Panc1 (cell line): ENCODE measurements at regions not wholly inside any gene's neighbourhood (a gene's known extent, or its start where the extent isn't known, plus 50 kb on each side); places are given as distances from the start of the nearest gene placed in this dataset.

ENCODE experiments used
- ATAC-seq: fragments of 200-7000 bp; cut with Tn5 transposase; 2 replicates; pipeline ENCODE4 v1.9.1; 2020; ENCODE audit warnings: mild to moderate bottlenecking, moderate library complexity
- BruUV-seq: library from RNA; stranded (reverse); fragments of 400-500 nt; replicated peaks from 2 replicates; lab custom pipeline; 2021; lab: Mats Ljungman, UMichigan
- CTCF ChIA-PET: fragments of 300-600 bp; sonication (Branson Sonifier 250); formaldehyde crosslinking; loops from one replicate; lab custom pipeline; 2022; ENCODE audit warnings: antibody characterized with exemption; lab: Charles Lee
- POLR2A ChIA-PET: fragments of 300-600 bp; sonication (Branson Sonifier 250); formaldehyde crosslinking; loops from one replicate; lab custom pipeline; 2022; ENCODE audit warnings: antibody characterized with exemption; lab: Charles Lee
- DNase-seq: peaks from one replicate; pipeline ENCODE4 v3.0.0-alpha.2; 2010; ENCODE audit warnings: low read depth, low spot score
- H3K27ac ChIP-seq: 2 replicates; pipeline ENCODE4 v1.5.1; 2011; ENCODE audit warnings: mild to moderate bottlenecking, low read length, inconsistent platforms
- H3K27me3 ChIP-seq: fragments of 200-500 bp; sonication (Bioruptor generic); 2 replicates; pipeline ENCODE4 v1.6.0; 2014; ENCODE audit warnings: low read length, inconsistent platforms; ENCODE audit not compliant: control insufficient read depth, insufficient read depth
- H3K36me3 ChIP-seq: fragments of 200-500 bp; sonication (Bioruptor generic); 2 replicates; pipeline ENCODE4 v1.5.1; 2014; ENCODE audit warnings: inconsistent platforms, mild to moderate bottlenecking, low read length, moderate library complexity; ENCODE audit not compliant: control insufficient read depth, insufficient read depth
- H3K4me1 ChIP-seq: 2 replicates; pipeline ENCODE4 v1.5.1; 2011; ENCODE audit warnings: inconsistent platforms, mild to moderate bottlenecking, low read length, moderate library complexity; ENCODE audit not compliant: control insufficient read depth, insufficient read depth
- H3K4me3 ChIP-seq, 2 experiments: 2 replicates each; pipeline ENCODE4 v1.5.1; 2011 to 2012; ENCODE audit warnings: low read depth in 2 of 2, low read length in 2 of 2, mild to moderate bottlenecking in 2 of 2, inconsistent platforms in 1 of 2, moderate library complexity in 1 of 2
- H3K9me3 ChIP-seq: fragments of 200-500 bp; sonication (Bioruptor generic); 2 replicates; pipeline ENCODE4 v1.5.1; 2014; ENCODE audit warnings: low read depth, mild to moderate bottlenecking, inconsistent platforms, low read length, moderate library complexity; ENCODE audit not compliant: control insufficient read depth, insufficient read depth
- CTCF ChIP-seq: fragments of 450-650 bp; IDR thresholded peaks from 2 replicates; pipeline ENCODE4 v1.5.1; 2017; ENCODE audit warnings: mild to moderate bottlenecking
- POLR2AphosphoS5 ChIP-seq: IDR thresholded peaks from 2 replicates; pipeline ENCODE4 v1.6.1; 2012; ENCODE audit warnings: mild to moderate bottlenecking, low read depth, low read length, moderate library complexity
- REST ChIP-seq, 2 experiments: IDR thresholded peaks; 2 replicates each; pipeline ENCODE4 v1.6.1; 2011 to 2012; ENCODE audit warnings: low read depth in 2 of 2, control low read depth in 1 of 2, low read length in 1 of 2, mild to moderate bottlenecking in 1 of 2, moderate library complexity in 1 of 2; ENCODE audit not compliant: insufficient read depth in 1 of 2
- SIN3A ChIP-seq: IDR thresholded peaks from 2 replicates; pipeline ENCODE4 v1.6.1; 2012; ENCODE audit warnings: low read depth, mild to moderate bottlenecking, low read length, moderate library complexity, borderline replicate concordance; ENCODE audit not compliant: insufficient read depth
- TCF7L2 ChIP-seq: IDR thresholded peaks from 2 replicates; pipeline ENCODE4 v1.6.1; 2011; ENCODE audit warnings: mild to moderate bottlenecking, low read depth, low read length, inconsistent platforms
- in situ Hi-C: cut with HindIII; loops from 2 replicates; pipeline ENCODE4 v1.10.0; 2016; ENCODE audit warnings: low sequenced_read_pairs, low pct_unique_long_range_greater_than_20kb
- intact Hi-C: fragments of 100-400 bp; cut with micrococcal nuclease; formaldehyde crosslinking; loops from one replicate; pipeline ENCODE4 v1.10.0; 2022; ENCODE audit not compliant: unreplicated experiment

- Histone ChIP-seq H3K36me3 (no peaks in the 10 kb centered on the region), H3K27ac (no peak overlapping the region), H3K4me3 (no peak overlapping the region), H3K27me3 (no peaks in the 10 kb centered on the region), H3K4me1 (no peaks in the 10 kb centered on the region), H3K9me3 (no peaks in the 10 kb centered on the region)
- TF ChIP-seq REST (IDR thresholded peaks at IDR 0.05; ENCODE audit: insufficient read depth in 1 of 2, low read depth in 2 of 2, low read length in 1 of 2) (no peak), POLR2AphosphoS5 (no peak)
- ATAC-seq (no peak), DNase-seq (no peak)
- POLR2A ChIA-PET, result no interaction called here
- intact Hi-C loops (no loop called here), in situ Hi-C loops (no loop called here)
- CTCF ChIA-PET, result no interaction called here
- no TSS peak for BruUV-seq
Measured at GRCh38 chr3:110859336-110859735, 212.3 kb upstream of the NECTIN3 start.

GRCh38 chr3:110859993-110860392 is 211.6 kb upstream of the NECTIN3 start:
- BruUV-seq, result no TSS peak
- no peaks in the 10 kb centered on the region for H3K36me3 ChIP-seq
- ATAC-seq (no peak), DNase-seq (no peak)
- H3K4me1 ChIP-seq, result no peaks in the 10 kb centered on the region
- intact Hi-C loops, result no loop called here
- H3K9me3 ChIP-seq, result no peaks in the 10 kb centered on the region
- no peak overlapping the region for H3K27ac ChIP-seq
- ChIA-PET POLR2A (no interaction called here), CTCF (no interaction called here)
- in situ Hi-C loops, result no loop called here
- H3K4me3 ChIP-seq, result no peak overlapping the region
- H3K27me3 ChIP-seq, result no peaks in the 10 kb centered on the region
- TF ChIP-seq REST (IDR thresholded peaks at IDR 0.05; ENCODE audit: insufficient read depth in 1 of 2, low read depth in 2 of 2, low read length in 1 of 2) (no peak), CTCF (no peak), POLR2AphosphoS5 (no peak), SIN3A (no peak), TCF7L2 (no peak)
